NCI-H345 treated with DMSO at 0.1 percent for 48 hours (cell line): ENCODE measurements at regions not wholly inside any gene's neighbourhood (a gene's known extent, or its start where the extent isn't known, plus 50 kb on each side); places are given as distances from the start of the nearest gene placed in this dataset.
A peak's percentile ranks its signal among the peaks of the same experiment; 100 is the strongest.
"Not testable (repeated sequence)": the region's sequence is repeated elsewhere in the genome, so short reads cannot be mapped to it uniquely, and the experiment has no call there.

Experiments used
- DNase-seq: peaks from one replicate; lab custom pipeline; 2025; ENCODE audit not compliant: unreplicated experiment; lab: John Stamatoyannopoulos, UW

DNA sequence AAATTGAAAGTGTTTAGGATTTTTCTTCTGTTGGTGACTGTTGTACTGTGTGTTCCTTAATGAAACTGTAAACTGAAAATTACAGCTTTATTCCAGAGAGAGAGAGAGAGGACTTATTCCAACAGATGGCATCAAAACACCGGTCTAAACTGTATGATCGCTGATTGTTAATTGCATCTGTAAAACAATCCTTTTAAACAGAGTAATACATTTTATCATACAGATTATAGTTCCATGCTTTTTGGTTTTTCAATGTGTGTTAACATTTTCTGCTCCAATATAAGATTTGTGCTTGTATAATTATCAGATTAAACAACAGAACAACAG, 289.7 kb upstream of the DNAJC19 start:
- DNase-seq, result no peak

DNA sequence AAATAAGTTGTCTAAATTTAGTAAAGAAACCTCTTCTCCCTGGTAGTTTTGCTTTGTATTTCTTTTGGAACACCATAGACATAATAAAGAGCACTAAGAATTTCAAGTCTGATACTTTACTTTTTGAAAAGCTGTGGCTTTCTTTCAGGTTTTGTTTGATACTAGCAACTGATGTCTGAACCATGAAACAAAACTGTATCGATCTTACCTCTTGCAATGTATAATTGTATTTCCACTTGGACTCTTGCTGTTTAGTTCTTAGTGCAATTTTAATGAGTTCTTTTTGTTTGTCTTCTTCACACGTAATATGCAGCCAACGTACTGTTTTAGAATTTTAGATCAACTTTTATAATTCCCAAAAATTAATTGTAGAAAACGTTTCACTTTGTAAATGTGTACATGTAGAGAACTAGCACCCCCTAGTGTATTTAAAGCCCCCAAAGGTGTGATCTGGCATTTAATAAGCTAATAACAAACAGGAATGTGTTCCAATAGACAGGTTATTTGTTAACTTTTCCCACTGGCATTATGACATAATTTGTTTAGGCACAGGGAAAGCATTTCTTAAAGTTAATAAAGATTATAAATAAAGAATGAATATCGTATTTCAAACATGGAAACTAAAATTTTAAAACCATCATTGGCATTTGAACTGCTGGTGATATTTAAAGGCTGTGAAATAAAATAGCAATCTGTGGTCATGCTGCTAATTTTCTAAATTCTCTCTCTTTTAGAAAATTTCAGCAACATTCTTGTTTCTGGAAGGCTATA, 289.1 kb upstream of the DNAJC19 start:
- DNase-seq, result no peak

DNA sequence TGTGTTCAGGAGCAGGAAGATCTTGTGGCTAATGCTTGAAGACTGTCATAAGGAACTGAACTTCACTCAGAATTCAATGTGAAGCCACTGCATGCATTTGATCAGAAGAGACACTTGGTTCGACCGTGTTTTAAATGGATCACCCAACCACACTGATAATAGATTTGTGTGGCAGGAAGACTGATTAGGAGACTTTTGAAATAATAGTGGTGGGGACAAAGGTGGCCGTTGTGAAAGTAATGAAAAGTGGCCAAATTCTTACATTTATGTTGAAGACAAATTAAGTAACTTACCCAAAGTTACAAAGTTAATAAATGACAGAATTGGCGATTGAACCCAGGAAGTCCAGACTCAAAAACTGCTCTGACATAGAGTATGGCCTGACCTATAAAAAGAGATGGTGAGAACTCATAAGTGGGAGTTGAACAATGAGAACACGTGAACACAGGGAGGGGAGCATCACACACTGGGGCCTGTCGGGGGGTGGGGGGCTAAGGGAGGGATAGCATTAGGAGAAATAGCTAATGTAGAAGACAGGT, 286.9 kb upstream of the DNAJC19 start:
- DNase-seq, result no peak

DNA sequence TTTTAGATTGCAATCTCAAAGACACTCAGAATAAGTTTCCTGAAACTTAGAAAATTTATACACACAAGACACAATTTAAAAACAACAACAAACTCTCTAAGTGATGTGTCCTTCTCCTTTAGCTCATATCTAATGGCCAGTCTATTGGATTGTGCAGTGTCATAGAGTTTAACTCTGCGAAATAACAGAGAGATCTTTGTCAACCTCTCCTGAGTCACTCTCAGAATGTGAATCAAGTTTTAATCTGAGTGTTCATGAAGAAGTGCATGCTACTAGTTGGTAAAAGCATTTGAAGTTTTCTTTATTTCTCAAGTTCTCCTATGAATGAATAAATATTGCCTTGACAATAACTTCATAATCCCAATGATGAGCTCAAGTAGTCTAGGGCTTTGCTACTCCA, 284.5 kb upstream of the DNAJC19 start:
- DNase-seq, result no peak

DNA sequence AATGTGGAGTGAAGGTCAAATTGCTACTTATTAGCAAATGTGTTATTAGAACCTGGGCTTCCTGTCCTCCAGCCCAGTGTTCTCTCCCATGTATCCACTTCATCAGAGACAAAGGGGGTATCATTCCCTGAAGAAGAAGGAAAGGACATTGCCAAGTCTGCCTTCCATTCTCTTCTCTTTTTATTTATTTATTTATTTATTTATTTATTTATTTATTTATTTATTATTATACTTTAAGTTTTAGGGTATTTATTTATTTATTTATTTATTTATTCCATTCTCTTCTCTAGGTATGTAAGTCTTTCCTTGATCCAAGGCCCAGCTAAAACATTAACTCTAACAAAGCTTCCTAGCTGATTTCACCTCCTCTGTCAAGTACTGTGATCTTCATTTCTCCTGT, 277.8 kb upstream of the DNAJC19 start:
- DNase-seq, result no peak

DNA sequence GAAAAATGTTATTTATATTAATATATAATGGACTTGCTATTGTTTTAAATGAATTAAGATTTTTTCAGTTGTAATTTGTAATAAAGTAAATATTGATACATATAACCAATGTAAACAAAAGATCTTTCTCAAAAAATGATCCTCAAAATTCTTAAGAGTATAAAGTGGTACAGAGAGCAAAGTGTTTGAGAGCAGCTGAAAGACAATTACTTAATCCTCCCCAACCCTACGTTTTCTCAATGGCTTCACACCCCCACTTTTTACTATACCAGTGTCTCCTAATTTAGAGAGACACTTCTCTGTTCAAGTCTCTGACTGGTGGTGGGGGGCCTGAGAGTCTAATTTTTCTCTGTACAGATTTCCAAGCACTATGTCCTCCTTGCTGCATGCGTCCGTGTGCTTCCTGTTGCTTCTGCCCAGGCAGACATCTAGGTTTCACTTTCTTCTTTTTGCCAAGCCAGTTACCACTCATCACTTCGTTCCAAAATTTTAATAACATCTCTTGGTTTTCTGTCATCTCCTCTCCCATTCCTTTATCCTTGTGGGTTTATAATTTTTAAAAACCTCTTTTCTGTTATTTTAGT, 276.3 kb upstream of the DNAJC19 start:
- DNase-seq, result no peak

DNA sequence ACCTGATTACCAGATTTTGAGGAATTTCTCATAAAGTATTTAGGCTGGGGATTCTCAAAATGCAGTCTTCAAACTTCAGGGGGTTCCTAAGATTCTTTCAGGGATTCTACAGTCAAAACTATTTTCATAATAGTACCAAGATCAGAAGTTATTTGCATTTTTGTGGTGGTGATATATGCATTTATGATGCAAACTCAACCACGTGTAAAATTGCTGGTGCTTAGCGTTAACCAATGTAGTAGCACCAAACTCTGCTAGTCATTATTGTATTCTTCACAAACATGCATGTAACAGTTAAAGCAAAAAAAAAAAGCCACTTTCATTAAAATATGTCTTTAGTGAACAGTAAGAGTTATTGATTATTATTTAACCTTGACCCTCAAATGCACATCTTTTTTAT, 274.9 kb upstream of the DNAJC19 start:
- DNase-seq, result no peak

DNA sequence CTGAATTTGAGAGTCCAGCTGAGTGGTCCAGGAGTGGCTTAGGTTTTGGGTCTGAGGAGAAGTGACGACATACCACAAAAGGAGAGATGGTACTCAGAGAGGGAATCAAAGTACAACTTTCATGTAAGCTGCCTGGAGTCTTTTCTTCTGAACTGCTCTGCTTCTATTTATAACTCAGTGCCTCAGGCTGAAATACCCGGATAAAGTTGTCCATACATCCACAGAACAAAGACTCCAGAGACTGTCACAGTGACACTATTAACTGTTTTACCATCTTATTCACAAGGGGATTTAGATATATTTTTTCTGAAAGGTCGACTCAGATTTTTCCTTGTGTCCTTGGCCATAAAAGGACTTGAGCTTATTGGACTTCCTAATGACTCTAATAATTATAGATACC, 264.3 kb upstream of the DNAJC19 start:
- DNase-seq, result no peak

DNA sequence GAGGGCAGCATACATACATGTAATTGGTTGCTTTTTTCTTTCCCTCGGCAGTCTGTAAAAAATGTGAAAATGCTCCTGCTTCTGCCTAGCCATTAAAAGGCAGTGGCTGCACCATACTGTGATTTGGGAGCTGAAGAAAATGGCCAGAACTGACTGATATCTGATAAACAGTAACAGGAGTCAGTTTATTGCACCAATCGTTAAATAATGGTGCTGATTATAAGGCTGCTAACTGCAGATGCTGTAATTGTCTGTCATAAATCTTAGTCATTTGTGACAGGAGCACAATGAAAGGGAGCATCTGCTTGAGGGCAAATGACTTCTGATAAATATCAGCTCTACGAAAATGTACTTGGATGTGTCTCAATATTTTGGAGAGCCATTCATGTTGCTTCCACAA, 263.1 kb upstream of the DNAJC19 start:
- peak; percentile 76 for DNase-seq

DNA sequence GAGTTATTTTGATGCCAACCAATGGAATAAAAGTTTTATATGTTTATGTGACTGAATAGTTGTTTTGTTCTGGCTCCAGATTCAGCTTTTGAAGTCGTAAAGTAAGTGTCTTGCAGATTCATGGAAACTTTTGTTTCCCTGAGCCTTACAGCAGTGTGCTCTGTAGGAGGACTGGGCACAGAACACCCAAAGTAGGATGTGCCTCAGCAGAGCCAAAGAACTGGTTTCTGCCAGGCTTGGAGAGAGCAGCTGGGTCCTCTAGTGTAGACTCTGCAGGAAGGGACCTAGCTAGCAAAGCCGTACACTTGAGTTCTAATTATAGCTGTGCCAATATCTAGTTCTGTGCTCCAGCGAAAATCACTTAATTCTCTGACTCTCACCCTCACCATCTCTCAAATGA, 261.2 kb upstream of the DNAJC19 start:
- no peak for DNase-seq

DNA sequence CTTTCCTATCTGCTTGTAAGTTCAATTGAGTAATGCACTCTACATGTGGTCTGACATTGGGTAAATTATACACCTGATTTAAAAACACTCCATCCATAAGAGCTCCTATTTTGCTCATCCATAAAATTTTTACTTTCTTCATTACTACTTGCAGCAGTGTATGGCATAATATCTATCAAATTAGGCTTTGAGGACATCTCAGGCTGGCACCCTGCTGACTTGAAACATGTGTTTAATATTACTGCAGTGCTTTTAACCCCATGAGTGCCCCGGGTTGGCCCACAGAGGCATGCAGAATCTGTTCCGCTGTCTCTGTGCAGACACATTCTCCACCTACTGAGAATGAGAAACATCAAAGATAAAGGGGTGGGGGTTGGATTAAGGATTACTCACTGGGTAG, 249.9 kb upstream of the DNAJC19 start:
- no peak for DNase-seq

DNA sequence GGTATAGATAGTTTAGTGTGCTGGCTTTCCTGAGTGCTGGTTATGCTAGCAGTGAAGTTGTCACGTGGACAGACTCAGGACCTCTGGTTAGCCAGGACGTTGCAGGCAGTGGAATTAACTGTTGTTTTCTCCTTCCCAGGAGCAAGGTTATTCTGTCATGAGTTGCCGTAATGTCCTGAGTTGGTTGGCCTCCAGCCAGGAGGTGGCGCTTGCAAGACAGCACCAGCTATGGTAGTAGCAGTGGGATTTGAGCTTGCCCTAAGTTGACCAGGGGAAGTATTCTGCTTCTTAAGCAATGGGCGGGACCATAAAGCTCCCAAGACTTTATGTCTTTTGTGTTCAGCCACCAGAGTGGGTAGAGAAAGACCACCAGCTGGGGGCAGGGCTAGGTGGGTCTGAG, 240.7 kb upstream of the DNAJC19 start:
- DNase-seq, result no peak

DNA sequence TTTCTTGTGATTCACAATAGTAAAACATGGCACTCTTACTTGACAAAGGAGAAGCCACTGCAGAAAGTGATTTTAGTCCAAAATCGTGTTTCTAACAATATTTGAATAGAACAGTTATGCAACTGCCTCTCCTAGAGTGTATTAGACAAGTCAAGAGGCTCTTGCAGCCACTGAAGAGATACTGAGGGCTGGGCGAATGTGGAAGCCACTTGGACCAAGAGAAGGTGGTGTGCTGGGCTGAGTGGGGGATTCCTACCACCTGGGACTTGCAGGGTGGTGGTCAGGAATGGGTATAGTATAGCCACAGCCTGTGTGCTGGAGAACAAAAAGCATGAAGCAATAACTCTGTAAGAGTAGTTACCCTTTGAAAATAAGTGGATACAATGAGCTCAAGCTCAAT, 223.8 kb upstream of the DNAJC19 start:
- no peak for DNase-seq

DNA sequence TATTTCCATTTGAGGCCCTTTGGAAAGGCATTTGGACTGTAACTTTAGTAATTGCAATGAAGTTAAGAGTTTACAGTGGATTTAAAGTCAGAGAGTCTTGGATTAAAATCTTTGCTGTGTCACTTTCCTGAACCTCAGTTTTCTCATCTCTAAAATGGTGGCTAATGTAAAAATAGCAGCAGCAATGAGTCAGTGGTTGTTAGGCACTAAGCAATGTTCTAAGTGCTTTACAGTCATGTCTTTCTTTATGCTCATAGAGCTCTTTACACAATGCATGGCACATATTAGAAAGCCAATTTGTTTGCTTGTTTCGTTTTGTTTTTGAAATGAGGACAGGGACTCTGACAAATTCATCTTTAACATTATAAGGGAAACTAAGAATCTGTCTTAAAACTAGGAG, 222.7 kb upstream of the DNAJC19 start:
- DNase-seq, result no peak

DNA sequence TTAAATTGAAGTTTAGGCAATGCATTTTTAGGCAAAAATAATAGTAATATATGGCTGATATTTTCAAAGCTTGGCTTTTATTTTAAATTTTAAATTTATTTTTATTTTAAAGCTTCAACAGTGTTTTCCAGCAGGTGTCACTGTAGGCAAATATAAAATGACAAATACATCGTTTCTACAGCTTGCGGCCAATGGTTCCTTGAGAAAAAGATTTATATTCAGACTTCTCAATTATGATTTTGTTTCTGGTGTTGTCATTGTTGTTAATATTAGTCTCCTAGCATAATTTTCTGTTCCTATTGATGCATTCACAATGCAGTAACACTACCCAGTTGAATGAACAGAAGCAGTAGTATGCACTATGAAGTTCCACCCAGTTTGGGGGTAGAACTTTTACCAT, 220.7 kb upstream of the DNAJC19 start:
- DNase-seq, result peak; percentile 55

DNA sequence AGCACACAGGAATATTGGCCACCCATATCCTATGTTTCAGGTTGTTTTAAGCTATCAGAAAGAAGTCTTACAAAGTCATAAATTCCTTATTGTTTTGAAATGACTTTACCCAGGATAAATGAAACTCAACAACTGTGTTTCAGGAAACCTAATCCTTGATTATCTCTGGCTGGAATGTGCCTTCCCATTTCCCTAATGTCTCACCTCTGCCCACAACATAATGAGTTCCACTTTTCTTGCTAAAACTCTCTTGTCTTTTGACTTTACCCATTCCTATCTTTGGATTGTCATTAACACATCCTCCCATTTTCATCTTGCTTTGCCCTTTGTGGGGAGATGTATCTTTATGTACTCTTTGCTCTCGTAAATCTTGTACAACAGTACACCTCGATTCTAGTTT, 200.0 kb upstream of the DNAJC19 start:
- no peak for DNase-seq

DNA sequence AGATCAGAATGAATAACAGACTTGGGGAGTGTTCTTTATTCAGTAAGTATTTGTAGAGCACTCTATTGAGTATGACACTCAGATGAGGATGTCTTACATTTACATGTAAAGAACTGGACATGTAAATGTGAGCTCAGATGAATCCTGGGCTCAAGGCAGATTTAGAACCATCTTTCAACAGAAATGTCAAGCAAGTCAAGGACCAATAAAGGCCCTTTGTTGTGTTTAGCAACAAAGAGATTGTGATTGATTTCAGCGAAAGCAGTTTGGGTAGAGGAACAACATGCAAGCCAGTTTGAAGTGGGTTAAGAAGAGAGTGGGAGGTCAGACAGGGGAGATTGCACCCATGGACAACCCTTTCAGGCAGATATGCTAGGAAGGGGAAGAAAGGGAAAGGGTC, 194.2 kb upstream of the DNAJC19 start:
- DNase-seq, result no peak

DNA sequence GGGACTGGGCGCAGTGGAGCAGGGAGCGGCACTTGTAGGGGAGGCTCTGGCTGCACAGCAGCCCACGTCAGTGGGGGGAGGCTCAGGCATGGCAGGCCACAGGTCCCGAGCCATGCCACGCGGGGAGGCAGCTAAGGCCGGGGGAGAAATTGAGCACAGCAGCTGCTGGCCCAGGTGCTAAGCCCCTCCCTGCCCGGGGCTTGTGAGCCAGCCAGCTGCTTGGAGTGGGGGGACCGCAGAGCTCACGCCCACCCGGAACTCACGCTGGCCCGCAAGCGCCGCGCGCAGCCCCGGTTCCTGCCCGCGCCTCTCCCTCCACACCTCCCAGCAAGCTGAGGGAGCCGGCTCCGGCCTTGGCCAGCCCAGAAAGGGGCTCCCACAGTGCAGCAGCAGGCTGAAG, 193.5 kb upstream of the DNAJC19 start:
- DNase-seq, result not testable (repeated sequence)

DNA sequence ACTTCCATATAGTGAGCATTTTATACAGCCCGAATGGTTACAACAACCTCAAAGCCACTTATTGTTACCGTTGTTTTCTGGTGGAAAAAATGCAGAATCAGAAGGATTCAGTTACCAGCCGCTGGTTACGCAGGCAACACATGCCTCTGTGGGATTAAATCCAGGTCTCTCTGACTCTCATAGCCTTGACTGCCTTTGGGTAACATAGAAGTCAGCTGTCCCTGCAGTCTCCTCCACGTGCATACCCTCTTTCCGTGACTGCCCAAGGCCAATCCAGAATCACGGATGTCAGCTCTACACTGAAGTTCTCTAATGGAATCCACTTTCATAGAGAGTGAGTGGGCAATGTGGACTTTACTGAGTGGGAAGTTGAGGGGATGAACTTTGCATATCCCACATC, 189.5 kb upstream of the DNAJC19 start:
- DNase-seq, result no peak

DNA sequence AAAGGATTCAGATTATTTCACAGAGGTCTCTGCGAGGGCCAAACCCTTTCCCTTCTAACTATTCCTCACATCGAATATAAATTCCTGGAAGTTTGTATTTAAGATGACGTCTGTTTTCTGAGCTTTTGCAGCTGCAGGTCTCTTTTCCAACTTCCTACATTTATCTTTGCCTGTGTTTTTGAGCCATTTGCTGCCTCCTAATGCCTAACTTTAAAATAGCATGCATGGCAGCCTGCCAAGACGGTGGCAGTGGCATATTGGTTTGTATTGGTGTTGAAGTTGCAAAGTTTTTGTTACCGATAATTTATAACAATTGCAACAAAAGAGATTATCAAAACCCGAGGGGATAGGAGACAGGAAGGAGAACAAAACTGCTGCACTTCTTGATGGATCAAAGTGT, 187.1 kb upstream of the DNAJC19 start:
- DNase-seq, result peak; percentile 29

DNA sequence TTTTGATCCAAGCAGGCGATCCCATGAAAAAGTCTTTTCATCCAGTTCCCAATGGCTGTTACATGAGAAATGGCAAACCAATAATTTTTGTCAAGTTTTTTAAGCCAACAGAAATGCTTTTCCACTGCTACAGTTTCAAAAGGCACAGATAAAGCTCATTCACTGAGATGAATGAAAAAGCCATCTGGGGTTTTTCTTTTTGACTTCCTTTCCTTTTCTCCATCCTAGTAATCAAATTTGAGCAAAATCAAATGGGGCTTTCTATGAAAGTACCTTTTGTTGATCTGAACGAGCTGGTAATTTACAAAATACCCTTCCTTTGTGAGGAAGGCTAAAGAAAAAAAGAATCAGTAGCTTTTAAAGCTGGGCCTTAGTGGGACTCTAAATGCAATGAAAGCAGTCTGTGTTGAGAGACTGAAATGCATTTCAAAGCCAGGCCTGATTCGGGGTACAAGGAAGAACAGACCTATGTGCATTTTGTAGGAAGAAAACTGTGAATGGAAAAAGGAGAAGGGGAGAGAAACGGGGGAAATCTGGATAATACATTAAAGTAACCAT, 185.2 kb upstream of the DNAJC19 start:
- no peak for DNase-seq

DNA sequence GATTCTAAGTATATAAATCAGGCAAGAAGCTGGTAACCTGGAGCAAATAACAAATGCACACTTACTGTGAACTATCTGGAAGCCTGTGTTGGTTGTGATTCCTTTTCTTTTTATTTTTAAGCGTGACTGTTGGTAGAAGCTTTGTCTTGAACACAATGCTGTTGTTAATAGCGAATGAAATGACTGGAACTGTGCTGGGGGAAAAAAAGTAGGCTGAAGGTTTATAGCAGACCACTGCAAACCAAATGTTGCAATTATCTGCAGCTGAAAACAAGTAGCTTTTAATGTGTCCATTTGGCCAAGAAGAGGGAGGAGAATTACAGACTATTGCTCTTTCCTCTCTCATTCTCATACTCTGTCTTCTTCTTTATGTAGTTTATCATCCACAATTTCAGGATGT, 184.5 kb upstream of the DNAJC19 start:
- DNase-seq, result no peak

DNA sequence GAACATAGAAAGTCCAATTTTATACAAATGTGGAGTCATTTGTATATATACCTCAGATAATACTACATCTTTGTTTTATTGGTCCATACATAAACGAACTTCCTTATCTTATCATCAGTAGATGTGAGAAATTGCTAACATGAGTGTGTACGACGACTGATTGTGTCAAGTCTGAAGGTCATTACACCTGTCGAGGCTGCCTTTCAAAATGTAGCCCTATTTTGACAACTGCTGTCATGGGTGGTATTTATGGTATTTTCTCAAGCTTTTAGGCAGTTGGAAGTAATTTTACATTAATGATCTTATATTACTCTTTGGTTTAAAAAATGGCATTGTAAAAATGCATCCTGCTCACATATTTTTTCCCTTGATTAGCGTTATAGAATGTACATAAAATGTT, 183.7 kb upstream of the DNAJC19 start:
- DNase-seq, result no peak
